DND-41 (cell line): ENCODE measurements at regions not wholly inside any gene's neighbourhood (a gene's known extent, or its start where the extent isn't known, plus 50 kb on each side); places are given as distances from the start of the nearest gene placed in this dataset.

Experiments
- ATAC-seq: fragments of 200-7000 bp; cut with Tn5 transposase; 3 replicates; pipeline ENCODE4 v1.9.1; 2021; ENCODE audit warnings: low read depth; ENCODE audit not compliant: insufficient read depth
- DNase-seq: peaks from one replicate; pipeline ENCODE4 v3.0.0-alpha.2; 2020
- H2AFZ ChIP-seq: 2 replicates; pipeline ENCODE4 v1.6.0; 2012; ENCODE audit warnings: low read depth, low read length
- H3K27ac ChIP-seq: 2 replicates; pipeline ENCODE4 v1.5.1; 2012; ENCODE audit warnings: low read length, inconsistent platforms
- H3K27me3 ChIP-seq: fragments of 200-600 bp; sonication (generic); 2 replicates; pipeline ENCODE4 v1.6.0; 2012; ENCODE audit warnings: low read length, mild to moderate bottlenecking, inconsistent platforms; ENCODE audit not compliant: insufficient read depth, poor library complexity
- H3K36me3 ChIP-seq: 2 replicates; pipeline ENCODE4 v1.5.1; 2012; ENCODE audit warnings: low read length, inconsistent platforms; ENCODE audit not compliant: insufficient read depth
- H3K4me1 ChIP-seq: 2 replicates; pipeline ENCODE4 v1.5.1; 2012; ENCODE audit warnings: mild to moderate bottlenecking, low read length; ENCODE audit not compliant: insufficient read depth
- H3K4me2 ChIP-seq: 2 replicates; pipeline ENCODE4 v1.6.0; 2012; ENCODE audit warnings: mild to moderate bottlenecking, moderate library complexity, low read length, inconsistent platforms; ENCODE audit not compliant: insufficient read depth
- H3K4me3 ChIP-seq, 2 experiments: fragments of 200-600 bp in 1 of 2; shearing (Covaris generic) in 1 of 2; 2 replicates each; pipeline ENCODE4 v1.5.1; 2012 to 2016; ENCODE audit warnings: inconsistent platforms in 2 of 2, low read length in 2 of 2, mild to moderate bottlenecking in 2 of 2, low read depth in 1 of 2, moderate library complexity in 1 of 2
- H3K79me2 ChIP-seq: 2 replicates; pipeline ENCODE4 v1.6.0; 2012; ENCODE audit warnings: low read length, inconsistent platforms; ENCODE audit not compliant: insufficient read depth
- H3K9ac ChIP-seq: 2 replicates; pipeline ENCODE4 v1.6.0; 2012; ENCODE audit warnings: low read depth, mild to moderate bottlenecking, inconsistent platforms, low read length, moderate library complexity
- H3K9me3 ChIP-seq: 2 replicates; pipeline ENCODE4 v1.5.1; 2012; ENCODE audit warnings: low read length, moderate library complexity, mild to moderate bottlenecking, inconsistent platforms; ENCODE audit not compliant: insufficient read depth, severe bottlenecking
- H4K20me1 ChIP-seq: 2 replicates; pipeline ENCODE4 v1.6.0; 2012; ENCODE audit warnings: low read length; ENCODE audit not compliant: insufficient read depth
- CTCF ChIP-seq: IDR thresholded peaks from 2 replicates; pipeline ENCODE4 v1.5.1; 2012; ENCODE audit warnings: borderline replicate concordance, low read length, moderate library complexity, mild to moderate bottlenecking; ENCODE audit not compliant: poor library complexity, severe bottlenecking; ENCODE audit errors: extremely low read depth
- EZH2 ChIP-seq: IDR thresholded peaks from 3 replicates; pipeline ENCODE4 v1.6.1; 2012; ENCODE audit warnings: borderline replicate concordance, low read depth, mild to moderate bottlenecking, moderate library complexity, low read length, inconsistent platforms; ENCODE audit not compliant: severe bottlenecking

GRCh38 chrY:19098349-19098748 is 324.8 kb upstream of the HSFY2 start:
- Histone ChIP-seq H3K79me2 (no peaks in the 10 kb centered on the region), H3K4me3 (no peak overlapping the region), H3K9ac (no peak overlapping the region), H4K20me1 (no peaks in the 10 kb centered on the region), H3K36me3 (no peaks in the 10 kb centered on the region), H3K4me2 (no peak overlapping the region), H3K9me3 (no peaks in the 10 kb centered on the region), H3K27ac (no peak overlapping the region), H3K27me3 (no peaks in the 10 kb centered on the region), H3K4me1 (no peaks in the 10 kb centered on the region), H2AFZ (no peak overlapping the region)
- DNase-seq (no peak), ATAC-seq (no peak)
- TF ChIP-seq EZH2 (no peak), CTCF (no peak)

- no peak for TF ChIP-seq CTCF
- TF ChIP-seq EZH2 = no peak
- H3K27ac ChIP-seq = no peak overlapping the region
- H3K4me1 ChIP-seq = no peaks in the 10 kb centered on the region
- DNase-seq (no peak), ATAC-seq (no peak)
- H3K4me3 ChIP-seq = no peak overlapping the region
- H2AFZ ChIP-seq = no peak overlapping the region
- H4K20me1 ChIP-seq = no peaks in the 10 kb centered on the region
- no peaks in the 10 kb centered on the region for H3K36me3 ChIP-seq
- H3K79me2 ChIP-seq = no peaks in the 10 kb centered on the region
- H3K27me3 ChIP-seq = no peaks in the 10 kb centered on the region
- no peaks in the 10 kb centered on the region for H3K9me3 ChIP-seq
- no peak overlapping the region for H3K4me2 ChIP-seq
- no peak overlapping the region for H3K9ac ChIP-seq
Observed at GRCh38 chrY:19095460-19095859, 321.9 kb upstream of the HSFY2 start.

GRCh38 chrY:19083006-19083405 is 309.5 kb upstream of the HSFY2 start:
- no peak for ATAC-seq

More at GRCh38 chrY:19083006-19083405, 309.5 kb upstream of the HSFY2 start:
- Histone ChIP-seq H3K9me3 (no peaks in the 10 kb centered on the region), H3K79me2 (no peaks in the 10 kb centered on the region), H2AFZ (no peak overlapping the region), H3K4me2 (no peak overlapping the region), H3K27ac (no peak overlapping the region), H3K9ac (no peak overlapping the region), H3K27me3 (no peaks in the 10 kb centered on the region), H3K4me3 (no peak overlapping the region), H4K20me1 (no peaks in the 10 kb centered on the region), H3K4me1 (no peaks in the 10 kb centered on the region), H3K36me3 (no peaks in the 10 kb centered on the region)
- no peak for DNase-seq
- TF ChIP-seq EZH2 (no peak), CTCF (no peak)
